NCI-H69 (cell line): ENCODE measurements at regions not wholly inside any gene's neighbourhood (a gene's known extent, or its start where the extent isn't known, plus 50 kb on each side); places are given as distances from the start of the nearest gene placed in this dataset.
"Not testable (repeated sequence)": the region's sequence is repeated elsewhere in the genome, so short reads cannot be mapped to it uniquely, and the experiment has no call there.

Experiments used
- DNase-seq: peaks from one replicate; lab custom pipeline; 2025; lab: John Stamatoyannopoulos, UW

DNA sequence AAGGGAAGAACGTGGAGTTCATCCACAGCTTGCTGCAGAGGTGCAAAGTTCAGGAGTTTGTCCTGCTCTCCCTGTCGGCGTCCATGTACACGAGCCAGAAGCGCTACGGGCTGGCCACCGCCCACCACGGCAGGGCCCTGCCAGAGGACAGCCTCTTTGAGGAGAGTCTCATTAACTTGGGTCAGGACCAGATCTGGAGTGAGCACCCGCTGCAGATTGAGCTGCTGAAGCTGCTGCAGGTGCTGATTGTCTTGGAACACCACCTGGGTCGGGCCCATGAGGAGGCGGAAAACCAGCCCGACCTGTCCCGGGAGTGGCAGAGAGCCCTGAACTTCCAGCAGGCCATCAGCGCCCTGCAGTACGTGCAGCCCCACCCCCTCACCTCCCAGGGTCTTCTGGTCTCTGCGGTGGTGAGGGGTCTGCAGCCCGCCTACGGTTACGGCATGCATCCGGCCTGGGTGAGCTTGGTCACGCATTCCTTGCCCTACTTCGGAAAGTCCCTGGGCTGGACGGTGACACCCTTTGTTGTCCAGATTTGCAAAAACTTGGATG lies 73.8 kb upstream of the MORC3 start:
- no peak for DNase-seq

- no peak for DNase-seq
These were observed 72.5 kb upstream of the MORC3 start for GRCh38 chr21:36247316-36248010.

DNA sequence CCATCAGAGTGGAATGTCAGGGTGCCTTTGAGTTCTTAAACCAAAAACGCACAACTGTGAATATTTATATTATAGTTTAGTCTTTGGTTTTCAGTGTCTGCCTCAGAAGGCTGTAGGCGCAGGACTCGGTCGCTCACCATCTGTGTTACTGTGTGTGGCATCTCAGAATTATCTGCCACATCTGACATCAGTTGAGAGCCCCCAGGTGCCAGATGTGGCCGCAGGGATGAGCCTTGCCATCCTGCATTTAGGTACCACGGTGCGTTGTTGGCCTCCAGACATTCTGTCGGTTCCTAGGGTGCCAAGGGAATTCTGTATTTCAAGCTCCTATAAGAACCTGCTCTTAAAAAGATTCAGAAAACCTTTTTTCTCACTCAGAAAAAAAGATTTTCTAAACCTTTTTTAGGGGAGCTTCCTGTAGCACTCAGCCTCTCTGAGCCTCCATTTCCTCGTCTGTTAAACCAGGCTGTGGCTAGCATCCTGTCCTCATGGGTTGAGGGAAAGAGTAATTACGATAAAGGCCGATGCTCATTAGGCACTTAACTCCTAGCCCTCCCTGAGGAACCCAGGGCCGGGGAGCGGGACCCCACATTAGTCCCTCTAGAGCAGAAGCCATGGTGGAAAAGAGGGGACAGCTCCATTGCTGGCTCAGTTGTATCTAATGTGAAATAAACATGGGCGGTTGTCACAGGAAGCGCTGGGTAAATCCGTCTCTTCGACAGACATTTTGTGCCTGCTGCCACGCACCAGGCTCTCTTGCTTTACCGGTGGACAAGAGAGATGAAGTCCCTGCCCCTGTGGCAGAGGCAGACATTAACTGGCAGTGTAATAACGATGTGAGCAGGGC lies 70.2 kb upstream of the MORC3 start:
- DNase-seq, result no peak

DNA sequence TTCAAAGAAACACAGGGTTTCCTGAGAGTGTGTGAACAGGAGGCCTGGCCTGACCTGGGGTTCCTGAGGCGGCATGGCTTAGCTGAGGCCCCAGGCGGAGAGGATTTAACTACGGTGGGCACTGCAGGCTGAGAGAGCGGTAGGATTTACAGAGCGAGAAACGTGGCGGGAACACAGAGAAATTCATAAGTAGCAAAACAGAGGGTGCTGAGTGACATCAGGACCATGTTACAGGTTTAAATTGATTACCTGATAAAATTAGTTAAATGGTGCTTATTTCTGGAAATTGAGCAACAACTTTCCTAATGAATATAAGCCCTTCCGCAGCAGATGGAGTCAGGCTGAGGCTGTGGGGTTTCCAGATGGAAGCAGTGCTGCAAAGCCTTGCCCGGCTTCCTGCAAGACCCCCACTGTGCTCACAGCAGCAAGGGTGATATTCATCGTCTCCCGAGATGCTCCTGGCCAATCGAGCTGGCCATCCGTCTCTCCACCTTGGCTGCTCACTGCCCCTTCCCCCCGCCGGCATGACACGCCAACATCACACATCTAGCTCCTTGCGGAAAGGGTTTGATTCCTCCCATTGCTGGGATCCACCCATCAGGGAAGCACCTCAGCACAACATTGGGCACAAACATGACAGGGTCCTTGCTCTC lies 69.4 kb upstream of the MORC3 start:
- no peak for DNase-seq

DNA sequence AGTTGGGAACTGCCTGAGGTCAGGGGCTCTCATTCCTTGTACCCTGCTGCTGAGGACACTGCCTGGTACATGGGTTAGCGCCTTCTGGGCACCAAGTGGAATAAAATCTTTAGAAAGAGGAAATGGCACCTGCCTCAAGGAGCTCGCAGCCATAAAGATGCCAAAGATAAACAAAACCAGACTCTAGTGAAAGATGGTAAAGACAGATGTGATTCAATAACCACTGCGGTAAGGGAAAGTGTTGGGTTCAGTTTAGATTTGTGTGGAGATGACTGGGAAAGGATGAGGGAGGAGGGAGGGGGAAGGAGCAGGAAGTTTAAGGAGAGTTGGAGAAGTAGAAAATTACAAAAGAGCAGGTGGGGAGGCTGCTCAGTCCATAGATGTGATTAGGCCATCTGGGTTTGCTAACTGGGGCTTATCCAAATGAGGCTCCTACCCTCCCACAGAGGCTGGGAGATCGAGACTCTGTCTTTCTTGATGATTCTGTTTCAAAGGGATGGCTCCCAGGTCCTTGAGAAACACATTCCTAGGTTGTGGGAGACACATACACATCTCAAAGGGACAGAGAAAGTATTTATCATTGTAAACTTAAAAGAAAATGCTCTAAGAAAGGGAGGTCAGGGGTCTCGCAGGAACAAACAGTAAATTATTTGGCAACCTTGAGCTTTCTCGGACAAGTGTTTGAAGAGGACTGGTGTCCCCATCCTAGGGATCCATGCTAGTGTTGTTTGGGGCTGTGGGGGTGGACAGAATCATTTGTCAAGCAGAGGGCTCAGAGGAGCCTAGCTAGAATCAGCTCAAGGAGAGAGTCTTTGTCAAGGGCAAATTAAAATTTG lies 65.7 kb upstream of the MORC3 start:
- peak; percentile 31 for DNase-seq

GRCh38 chr21:36255663-36256062 lies 64.3 kb upstream of the MORC3 start:
- DNase-seq, result no peak

GRCh38 chr21:36257657-36258056 lies 62.3 kb upstream of the MORC3 start:
- no peak for DNase-seq

- DNase-seq, result peak; percentile 45
These were observed 59.8 kb upstream of the MORC3 start for GRCh38 chr21:36260030-36260787.

GRCh38 chr21:36260802-36261201 lies 59.2 kb upstream of the MORC3 start:
- no peak for DNase-seq

DNA sequence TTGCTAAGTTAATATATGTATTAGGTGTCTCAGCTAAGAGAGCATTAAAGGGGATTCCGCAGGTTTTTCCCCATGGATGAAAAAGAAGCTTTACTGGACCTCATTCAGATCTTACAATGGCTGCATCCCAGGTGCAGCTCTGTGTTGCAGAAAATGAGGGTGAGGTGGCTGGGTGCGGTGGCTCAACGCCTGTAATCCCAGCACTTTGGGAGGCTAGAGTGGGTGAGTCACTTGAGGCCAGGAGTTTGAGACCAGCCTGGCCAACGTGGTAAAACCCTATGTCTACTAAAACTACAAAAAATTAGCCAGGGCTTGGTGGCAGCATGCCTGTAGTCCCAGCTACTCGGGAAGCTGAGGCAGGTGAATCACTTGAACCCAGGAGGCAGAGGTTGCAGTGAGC lies 58.5 kb upstream of the MORC3 start:
- no peak for DNase-seq

GRCh38 chr21:36263797-36264196 lies 56.2 kb upstream of the MORC3 start:
- no peak for DNase-seq

DNA sequence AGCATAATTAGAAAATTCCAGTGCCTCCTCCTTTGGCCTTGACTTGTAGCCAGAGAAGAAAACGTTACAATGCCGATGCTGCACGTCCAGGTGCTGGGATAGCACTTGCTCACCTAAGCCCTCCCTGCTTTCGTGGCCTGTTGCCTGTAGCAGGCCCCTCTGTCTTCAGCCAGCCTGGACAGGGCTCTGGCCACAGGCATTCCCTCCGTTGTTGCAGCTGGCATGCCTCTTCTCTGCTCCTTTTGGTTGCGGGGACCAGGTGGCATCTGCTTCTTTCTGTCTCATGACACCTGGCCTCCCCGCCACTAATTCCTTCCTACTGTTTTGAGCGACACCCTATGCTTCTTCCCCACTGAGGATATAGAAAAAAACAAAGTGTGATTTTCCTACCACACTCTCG lies 54.6 kb upstream of the MORC3 start:
- no peak for DNase-seq

GRCh38 chr21:36267828-36268227 lies 52.2 kb upstream of the MORC3 start:
- not testable (repeated sequence) for DNase-seq

DNA sequence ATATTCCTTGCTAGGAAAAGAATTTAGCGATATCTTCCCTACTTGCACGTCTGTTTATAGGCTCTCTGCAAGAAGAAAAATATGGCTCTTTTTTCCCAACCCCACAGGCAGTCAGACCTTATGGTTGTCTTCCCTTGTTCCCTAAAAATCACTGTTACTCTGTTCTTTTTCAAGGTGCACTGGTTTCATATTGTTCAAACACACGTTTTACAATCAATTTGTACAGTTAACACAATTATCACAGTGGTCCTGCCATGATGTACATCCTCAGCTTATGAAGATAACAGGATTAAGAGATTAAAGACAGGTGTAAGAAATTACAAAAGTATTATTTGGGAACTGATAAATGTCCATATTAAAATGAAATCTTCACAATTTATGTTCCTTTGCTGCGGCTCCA lies 51.7 kb upstream of the MORC3 start:
- not testable (repeated sequence) for DNase-seq
